ENCODE measurements at regions not wholly inside any gene's neighbourhood (a gene's known extent, or its start where the extent isn't known, plus 50 kb on each side); places are given as distances from the start of the nearest gene placed in this dataset.

- Histone ChIP-seq H3K36me3 (replicated peaks in 1 of 2; ENCODE audit: insufficient read depth in 1 of 2, low read depth in 2 of 2) (no peaks in the 10 kb centered on the region), H3K4me1 (no peaks in the 10 kb centered on the region), H3K27me3 (no peaks in the 10 kb centered on the region), H3K9me3 (no peaks in the 10 kb centered on the region), H3K27ac (no peak overlapping the region), H3K4me3 (no peak overlapping the region)
- no peak for ATAC-seq
- no peak for DNase-seq
- 64 to 72% methylated on average over 2 of the region's 2 CpGs for WGBS, 2 donors
- TF ChIP-seq POLR2A (IDR thresholded peaks at IDR 0.05) = no peak
- no peak for TF ChIP-seq CTCF (IDR thresholded peaks at IDR 0.05)
- intact Hi-C loops (cut with DNase I) = no loop called here
These were observed 186.7 kb upstream of the GADL1 start for GRCh38 chr3:31081018-31081662.

DNA sequence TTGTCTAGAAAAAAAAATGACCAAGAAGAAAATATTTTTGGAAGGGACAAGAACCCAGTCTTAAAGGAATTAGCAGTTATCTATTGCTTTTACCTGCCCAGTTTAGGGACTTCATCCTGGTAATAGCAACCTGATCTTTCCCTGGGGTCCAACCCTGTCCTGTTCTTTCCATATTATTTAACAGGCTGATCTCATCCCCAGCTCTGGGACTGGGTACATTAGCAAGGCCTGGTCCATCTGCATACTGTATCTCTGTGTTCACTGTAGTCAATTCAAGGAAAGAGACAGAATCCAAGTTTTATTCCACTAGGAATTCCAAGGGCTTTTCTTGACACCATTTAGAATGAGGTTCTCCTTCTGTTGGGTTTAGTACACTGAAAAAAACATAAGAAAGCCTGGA, 191.7 kb upstream of the GADL1 start:
- no peak overlapping the region for H3K4me3 ChIP-seq
- intact Hi-C loops (cut with DNase I) = no loop called here
- TF ChIP-seq CTCF (IDR thresholded peaks at IDR 0.05) (no peak), POLR2A (IDR thresholded peaks at IDR 0.05) (no peak)
- no peak overlapping the region for H3K27ac ChIP-seq
- no peaks in the 10 kb centered on the region for H3K27me3 ChIP-seq
- H3K9me3 ChIP-seq = no peaks in the 10 kb centered on the region
- no peaks in the 10 kb centered on the region for H3K36me3 ChIP-seq (replicated peaks in 1 of 2; ENCODE audit: insufficient read depth in 1 of 2, low read depth in 2 of 2)
- ATAC-seq (no peak), DNase-seq (no peak)
- peaks cover 13% of the 10 kb centered on the region for H3K4me1 ChIP-seq

- H3K27ac ChIP-seq = no peak overlapping the region
These were observed 192.2 kb upstream of the GADL1 start for GRCh38 chr3:31086698-31087097.

DNA sequence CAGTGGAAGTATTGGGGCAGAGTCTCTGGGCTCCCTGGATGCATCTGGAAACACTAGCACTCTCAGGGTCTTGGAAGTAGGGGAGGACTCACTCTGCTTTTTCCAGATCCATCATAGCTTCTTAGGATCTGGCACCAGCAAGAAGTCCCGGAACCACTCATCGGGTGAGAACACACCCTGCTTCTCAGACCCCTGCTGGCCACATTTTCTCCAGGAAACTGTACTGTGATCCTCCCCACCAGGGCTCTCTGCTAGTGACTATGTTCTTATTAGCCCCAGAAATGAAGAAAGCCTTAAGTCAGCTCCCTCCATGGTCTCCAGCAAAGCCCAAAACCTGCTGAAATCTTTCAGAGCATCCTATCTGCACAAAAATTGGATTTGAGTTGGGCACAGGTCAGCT, 197.3 kb upstream of the GADL1 start:
- Histone ChIP-seq H3K36me3 (replicated peaks in 1 of 2; ENCODE audit: insufficient read depth in 1 of 2, low read depth in 2 of 2) (no peaks in the 10 kb centered on the region), H3K4me3 (no peak overlapping the region), H3K27ac (no peak overlapping the region), H3K4me1 (peaks cover 8% of the 10 kb centered on the region), H3K9me3 (no peaks in the 10 kb centered on the region), H3K27me3 (no peaks in the 10 kb centered on the region)
- WGBS, 2 donors = 44 to 69% methylated on average over 2 of the region's 2 CpGs
- no peak for TF ChIP-seq CTCF (IDR thresholded peaks at IDR 0.05)
- no peak for TF ChIP-seq POLR2A (IDR thresholded peaks at IDR 0.05)
- DNase-seq = no peak
- ATAC-seq = no peak
- intact Hi-C loops (cut with DNase I) = no loop called here

More at GRCh38 chr3:31086698-31087097, 192.2 kb upstream of the GADL1 start:
- Histone ChIP-seq H3K36me3 (replicated peaks in 1 of 2; ENCODE audit: insufficient read depth in 1 of 2, low read depth in 2 of 2) (no peaks in the 10 kb centered on the region), H3K4me3 (no peak overlapping the region), H3K9me3 (no peaks in the 10 kb centered on the region), H3K27me3 (no peaks in the 10 kb centered on the region), H3K4me1 (peaks cover 13% of the 10 kb centered on the region)
- DNase-seq (peak; percentile 12 to 38 (median 22)), ATAC-seq (peak; percentile 75)
- no peak for TF ChIP-seq POLR2A (IDR thresholded peaks at IDR 0.05)
- TF ChIP-seq CTCF (IDR thresholded peaks at IDR 0.05) = no peak
- intact Hi-C loops (cut with DNase I) = no loop called here

All from body of pancreas (tissue), 4 donors.